Fibroblast of lung (primary cell): ENCODE measurements at regions not wholly inside any gene's neighbourhood (a gene's known extent, or its start where the extent isn't known, plus 50 kb on each side); places are given as distances from the start of the nearest gene placed in this dataset.

Experiments
- DNase-seq, 2 donors: peaks; one replicate each; pipeline versions ENCODE4 v3.0.0 to v3.0.0-alpha.2; 2010; ENCODE audit warnings: low read depth in 2 of 2
- H2AFZ ChIP-seq: 2 replicates; pipeline ENCODE4 v1.5.1; 2012; ENCODE audit warnings: low read length, control low read depth, inconsistent platforms
- H3K27ac ChIP-seq: 2 replicates; pipeline ENCODE4 v1.5.1; 2011; ENCODE audit warnings: low read length, control low read depth; ENCODE audit not compliant: insufficient read depth
- H3K27me3 ChIP-seq: 2 replicates; pipeline ENCODE4 v1.5.1; 2011; ENCODE audit warnings: mild to moderate bottlenecking, low read length; ENCODE audit not compliant: control insufficient read depth, insufficient read depth
- H3K36me3 ChIP-seq: 2 replicates; pipeline ENCODE4 v1.5.1; 2011; ENCODE audit warnings: low read length; ENCODE audit not compliant: control insufficient read depth, insufficient read depth
- H3K4me1 ChIP-seq: 2 replicates; pipeline ENCODE4 v1.5.1; 2011; ENCODE audit warnings: low read length; ENCODE audit not compliant: control insufficient read depth, insufficient read depth; ENCODE audit errors: extremely low read depth
- H3K4me2 ChIP-seq: 2 replicates; pipeline ENCODE4 v1.5.1; 2011; ENCODE audit warnings: low read length, control low read depth; ENCODE audit not compliant: insufficient read depth; ENCODE audit errors: extremely low read depth
- H3K4me3 ChIP-seq, 4 experiments: fragments of 200-600 bp in 1 of 4; sonication (generic) in 1 of 4; replicated peaks in 1 of 4; 2 replicates each; pipeline ENCODE4 v1.5.1; 2011 to 2016; ENCODE audit warnings: low read length in 4 of 4, low read depth in 3 of 4, mild to moderate bottlenecking in 3 of 4, control low read depth in 2 of 4, inconsistent platforms in 1 of 4, mixed read lengths in 1 of 4; ENCODE audit not compliant: insufficient read depth in 1 of 4; ENCODE audit errors: control extremely low read depth in 1 of 4
- H3K79me2 ChIP-seq: 2 replicates; pipeline ENCODE4 v1.5.1; 2012; ENCODE audit warnings: mild to moderate bottlenecking, low read length, inconsistent platforms; ENCODE audit not compliant: control insufficient read depth, insufficient read depth
- H3K9ac ChIP-seq: 2 replicates; pipeline ENCODE4 v1.5.1; 2011; ENCODE audit warnings: mild to moderate bottlenecking, low read length, control low read depth; ENCODE audit not compliant: insufficient read depth
- H3K9me3 ChIP-seq: 2 replicates; pipeline ENCODE4 v1.5.1; 2012; ENCODE audit warnings: low read depth, low read length; ENCODE audit not compliant: control insufficient read depth, insufficient read depth
- H4K20me1 ChIP-seq: 2 replicates; pipeline ENCODE4 v1.5.1; 2011; ENCODE audit warnings: low read length; ENCODE audit not compliant: control insufficient read depth, insufficient read depth; ENCODE audit errors: extremely low read depth
- CTCF ChIP-seq, 2 donors: IDR thresholded peaks in 1 of 2; conservative IDR thresholded peaks in 1 of 2; 1 replicate in 1 of 2; 2 replicates in 1 of 2; pipeline ENCODE4 v1.5.1; 2011 to 2012; ENCODE audit warnings: low read length in 2 of 2, control low read depth in 1 of 2, inconsistent platforms in 1 of 2, low read depth in 1 of 2, mild to moderate bottlenecking in 1 of 2
- EZH2 ChIP-seq: IDR thresholded peaks from 2 replicates; pipeline ENCODE4 v1.5.1; 2012; ENCODE audit warnings: low read length, control low read depth, mild to moderate bottlenecking; ENCODE audit errors: missing control alignments

GRCh38 chr1:181255270-181255929, 166.9 kb downstream of the IER5 start:
- no peaks in the 10 kb centered on the region for H3K79me2 ChIP-seq
- H2AFZ ChIP-seq: no peak overlapping the region
- H3K27ac ChIP-seq: no peak overlapping the region
- H3K4me3 ChIP-seq: no peak overlapping the region
- TF ChIP-seq CTCF (conservative IDR thresholded peaks at IDR 0.05 in 1 of 2, IDR thresholded peaks at IDR 0.05 in 1 of 2; ENCODE audit: low read depth in 1 of 2, low read length in 2 of 2): no peak
- TF ChIP-seq EZH2: no peak
- H3K4me1 ChIP-seq: peaks cover 4% of the 10 kb centered on the region
- peak; percentile 99 to 100 for DNase-seq
- H4K20me1 ChIP-seq: no peaks in the 10 kb centered on the region
- no peaks in the 10 kb centered on the region for H3K9me3 ChIP-seq
- H3K27me3 ChIP-seq: peaks cover 3% of the 10 kb centered on the region
- H3K9ac ChIP-seq: no peak overlapping the region
- no peak overlapping the region for H3K4me2 ChIP-seq
- no peaks in the 10 kb centered on the region for H3K36me3 ChIP-seq

DNA sequence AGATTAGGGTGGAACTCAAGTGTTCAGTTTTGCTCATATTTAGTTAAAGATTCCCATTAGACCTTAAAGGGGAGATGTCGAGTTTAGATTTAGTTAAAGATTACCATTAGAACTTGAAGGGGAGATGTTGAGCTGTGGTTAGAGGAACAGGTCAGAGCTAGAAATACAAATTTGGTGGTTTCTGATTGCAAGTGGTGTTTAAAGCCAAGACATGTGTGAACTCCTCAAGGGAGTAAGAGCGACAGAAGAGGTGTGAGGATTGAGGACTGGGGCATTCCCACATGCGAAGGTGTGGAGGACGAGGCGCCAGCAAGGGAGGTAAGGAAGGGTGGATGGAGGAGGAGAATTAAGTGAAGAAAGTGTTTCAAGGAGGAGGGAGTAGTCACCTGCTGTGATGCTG, 168.6 kb downstream of the IER5 start:
- DNase-seq: no peak
- Histone ChIP-seq H3K27me3 (peaks cover 3% of the 10 kb centered on the region), H2AFZ (no peak overlapping the region), H3K36me3 (no peaks in the 10 kb centered on the region), H3K4me3 (no peak overlapping the region), H3K9ac (no peak overlapping the region), H4K20me1 (no peaks in the 10 kb centered on the region), H3K4me1 (peaks cover 4% of the 10 kb centered on the region), H3K79me2 (no peaks in the 10 kb centered on the region), H3K27ac (no peak overlapping the region), H3K4me2 (no peak overlapping the region), H3K9me3 (no peaks in the 10 kb centered on the region)
- TF ChIP-seq CTCF (conservative IDR thresholded peaks at IDR 0.05 in 1 of 2, IDR thresholded peaks at IDR 0.05 in 1 of 2; ENCODE audit: low read depth in 1 of 2, low read length in 2 of 2) (no peak), EZH2 (no peak)

GRCh38 chr1:181259026-181259745, 170.7 kb downstream of the IER5 start:
- Histone ChIP-seq H3K27me3 (peaks cover 3% of the 10 kb centered on the region), H3K9me3 (no peaks in the 10 kb centered on the region), H4K20me1 (no peaks in the 10 kb centered on the region), H3K4me3 (no peak overlapping the region), H3K4me2 (no peak overlapping the region), H3K27ac (no peak overlapping the region), H3K79me2 (no peaks in the 10 kb centered on the region), H3K9ac (no peak overlapping the region), H3K4me1 (peaks cover 4% of the 10 kb centered on the region), H2AFZ (no peak overlapping the region), H3K36me3 (no peaks in the 10 kb centered on the region)
- DNase-seq: no peak
- TF ChIP-seq CTCF (conservative IDR thresholded peaks at IDR 0.05 in 1 of 2, IDR thresholded peaks at IDR 0.05 in 1 of 2; ENCODE audit: low read depth in 1 of 2, low read length in 2 of 2) (no peak), EZH2 (no peak)
